ENCODE measurements at regions not wholly inside any gene's neighbourhood (a gene's known extent, or its start where the extent isn't known, plus 50 kb on each side); places are given as distances from the start of the nearest gene placed in this dataset.

DNA sequence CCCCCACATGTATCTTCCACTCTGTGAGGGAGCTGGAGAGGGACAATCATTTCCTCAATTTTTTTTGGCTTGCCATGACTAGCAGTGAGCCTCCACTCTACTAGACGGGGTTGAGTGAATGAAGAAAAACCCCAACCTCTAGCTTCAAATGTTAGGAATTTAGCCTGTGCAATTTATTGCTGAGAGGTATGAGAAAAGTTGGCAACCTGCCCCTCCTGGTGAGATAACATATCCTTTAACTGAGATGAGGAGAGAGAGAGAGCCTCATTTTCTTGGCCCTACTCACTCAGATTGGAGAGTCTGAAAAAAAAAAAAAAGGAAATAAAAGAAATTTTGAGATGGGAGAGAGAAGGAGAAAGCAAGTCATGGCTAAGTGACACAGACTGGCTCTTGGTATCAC lies 218.2 kb upstream of the CARD18 start:
- TF ChIP-seq CTCF (conservative IDR thresholded peaks at IDR 0.05; ENCODE audit: low read length) = no peak
- TF ChIP-seq EZH2phosphoT487 (IDR thresholded peaks at IDR 0.05; ENCODE audit: borderline replicate concordance, low read depth, low read length) = no peak

All from OCI-LY7 (cell line).